ENCODE measurements at regions not wholly inside any gene's neighbourhood (a gene's known extent, or its start where the extent isn't known, plus 50 kb on each side); places are given as distances from the start of the nearest gene placed in this dataset.

DNA sequence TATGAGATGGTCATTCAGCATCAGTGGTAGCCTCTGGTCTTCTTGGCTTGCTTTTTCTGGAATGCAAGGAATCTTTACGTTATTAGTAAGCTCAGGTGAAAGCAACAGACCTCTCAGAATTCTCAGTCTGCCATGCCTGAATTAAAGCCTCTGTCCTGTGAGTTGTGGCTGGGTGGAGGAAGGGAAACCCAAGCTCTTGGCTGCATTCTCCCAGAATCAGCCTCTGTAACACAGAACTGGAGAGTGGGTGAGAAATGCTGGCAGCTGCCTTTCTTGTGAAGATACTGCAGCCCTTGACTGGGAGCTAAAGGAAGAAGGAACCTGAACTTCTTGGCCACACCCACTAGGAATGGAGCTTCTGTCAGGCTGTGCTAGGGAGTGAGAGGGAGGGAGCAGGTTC lies 505.8 kb downstream of the EPHA3 start:
- TF ChIP-seq, protein P1, sequence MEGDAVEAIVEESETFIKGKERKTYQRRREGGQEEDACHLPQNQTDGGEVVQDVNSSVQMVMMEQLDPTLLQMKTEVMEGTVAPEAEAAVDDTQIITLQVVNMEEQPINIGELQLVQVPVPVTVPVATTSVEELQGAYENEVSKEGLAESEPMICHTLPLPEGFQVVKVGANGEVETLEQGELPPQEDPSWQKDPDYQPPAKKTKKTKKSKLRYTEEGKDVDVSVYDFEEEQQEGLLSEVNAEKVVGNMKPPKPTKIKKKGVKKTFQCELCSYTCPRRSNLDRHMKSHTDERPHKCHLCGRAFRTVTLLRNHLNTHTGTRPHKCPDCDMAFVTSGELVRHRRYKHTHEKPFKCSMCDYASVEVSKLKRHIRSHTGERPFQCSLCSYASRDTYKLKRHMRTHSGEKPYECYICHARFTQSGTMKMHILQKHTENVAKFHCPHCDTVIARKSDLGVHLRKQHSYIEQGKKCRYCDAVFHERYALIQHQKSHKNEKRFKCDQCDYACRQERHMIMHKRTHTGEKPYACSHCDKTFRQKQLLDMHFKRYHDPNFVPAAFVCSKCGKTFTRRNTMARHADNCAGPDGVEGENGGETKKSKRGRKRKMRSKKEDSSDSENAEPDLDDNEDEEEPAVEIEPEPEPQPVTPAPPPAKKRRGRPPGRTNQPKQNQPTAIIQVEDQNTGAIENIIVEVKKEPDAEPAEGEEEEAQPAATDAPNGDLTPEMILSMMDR (IDR thresholded peaks at IDR 0.05; ENCODE audit: poor library complexity) = no peak
- TF ChIP-seq EZH2 (IDR thresholded peaks at IDR 0.05; ENCODE audit: borderline replicate concordance) = no peak

Data from hepatocyte (in vitro differentiated cells).